ENCODE measurements at regions not wholly inside any gene's neighbourhood (a gene's known extent, or its start where the extent isn't known, plus 50 kb on each side); places are given as distances from the start of the nearest gene placed in this dataset.

- TF ChIP-seq POLR2AphosphoS5 (IDR thresholded peaks at IDR 0.05) (no peak), EP300 (IDR thresholded peaks at IDR 0.05) (no peak), CTCF (IDR thresholded peaks at IDR 0.05) (no peak)
These were observed 271.6 kb upstream of the MAP3K1 start for GRCh38 chr5:56543441-56544388.

All from stomach (tissue), 4 donors.